IPS DF 6.9 (cell line): ENCODE measurements at regions not wholly inside any gene's neighbourhood (a gene's known extent, or its start where the extent isn't known, plus 50 kb on each side); places are given as distances from the start of the nearest gene placed in this dataset.

ENCODE experiments used
- DNase-seq: peaks from one replicate; pipeline ENCODE4 v3.0.0-alpha.2; 2013; ENCODE audit warnings: low read depth, low spot score
- H3K27ac ChIP-seq: one replicate; pipeline ENCODE4 v1.5.1; 2013; ENCODE audit warnings: low read length, control low read depth
- H3K27me3 ChIP-seq: 2 replicates; pipeline ENCODE4 v1.6.1; 2013; ENCODE audit warnings: mild to moderate bottlenecking, low read length; ENCODE audit not compliant: control insufficient read depth, insufficient read depth
- H3K36me3 ChIP-seq: 2 replicates; pipeline ENCODE4 v1.6.1; 2013; ENCODE audit warnings: low read length; ENCODE audit not compliant: control insufficient read depth, insufficient read depth
- H3K4me1 ChIP-seq: 2 replicates; pipeline ENCODE4 v1.6.1; 2013; ENCODE audit warnings: low read length; ENCODE audit not compliant: control insufficient read depth, insufficient read depth
- H3K4me3 ChIP-seq: 2 replicates; pipeline ENCODE4 v1.5.1; 2013; ENCODE audit warnings: mild to moderate bottlenecking, low read length
- H3K9me3 ChIP-seq: 2 replicates; pipeline ENCODE4 v1.6.1; 2013; ENCODE audit warnings: low read length, inconsistent platforms; ENCODE audit not compliant: control insufficient read depth, insufficient read depth
- WGBS: extraction: QIAGEN DNeasy Blood & Tissue Kit; methylation state at CpG from one replicate; pipeline ENCODE4 v1.1.7; 2013; ENCODE audit warnings: mixed read lengths, missing lambda C conversion rate; ENCODE audit not compliant: insufficient read length, insufficient coverage; 5-methylcytosine and 5-hydroxymethylcytosine counted together

- Histone ChIP-seq H3K4me1 (peaks cover 1% of the 10 kb centered on the region; the same call in 1 of the 2 replicates), H3K27ac (no peak overlapping the region), H3K36me3 (no peaks in the 10 kb centered on the region), H3K4me3 (no peak overlapping the region), H3K27me3 (no peaks in the 10 kb centered on the region), H3K9me3 (no peaks in the 10 kb centered on the region)
- DNase-seq, result no peak
- WGBS, result no CpG with 5 or more reads among the region's 12 CpGs
These were observed 206.4 kb downstream of the TBXT start for GRCh38 chr6:165961233-165961632.

DNA sequence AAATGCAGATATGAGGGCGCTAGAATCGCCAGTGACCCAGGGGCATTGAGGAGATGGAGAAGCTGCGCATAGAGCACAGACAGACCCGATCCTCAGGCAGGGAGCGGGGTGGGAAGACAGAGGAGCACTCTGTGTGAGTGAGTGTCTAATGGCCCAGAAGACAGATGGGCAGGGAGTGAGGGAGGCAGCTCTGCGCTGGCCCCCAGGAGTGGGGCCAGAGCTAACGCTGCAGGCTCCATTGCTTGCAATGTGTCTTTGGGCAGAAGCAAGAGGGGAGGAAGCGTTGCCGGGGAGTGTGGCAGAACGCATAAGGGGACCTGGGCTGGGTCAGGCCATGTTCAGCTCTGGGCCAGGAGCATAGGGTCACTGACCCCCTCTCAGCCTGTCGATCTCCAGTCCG lies 207.0 kb downstream of the TBXT start:
- no peaks in the 10 kb centered on the region for H3K27me3 ChIP-seq
- no peaks in the 10 kb centered on the region for H3K9me3 ChIP-seq
- DNase-seq, result no peak
- H3K36me3 ChIP-seq, result no peaks in the 10 kb centered on the region
- H3K27ac ChIP-seq, result no peak overlapping the region
- WGBS, result no CpG with 5 or more reads among the region's 12 CpGs
- no peak overlapping the region for H3K4me3 ChIP-seq
- H3K4me1 ChIP-seq, result peaks cover 1% of the 10 kb centered on the region; the same call in 1 of the 2 replicates

DNA sequence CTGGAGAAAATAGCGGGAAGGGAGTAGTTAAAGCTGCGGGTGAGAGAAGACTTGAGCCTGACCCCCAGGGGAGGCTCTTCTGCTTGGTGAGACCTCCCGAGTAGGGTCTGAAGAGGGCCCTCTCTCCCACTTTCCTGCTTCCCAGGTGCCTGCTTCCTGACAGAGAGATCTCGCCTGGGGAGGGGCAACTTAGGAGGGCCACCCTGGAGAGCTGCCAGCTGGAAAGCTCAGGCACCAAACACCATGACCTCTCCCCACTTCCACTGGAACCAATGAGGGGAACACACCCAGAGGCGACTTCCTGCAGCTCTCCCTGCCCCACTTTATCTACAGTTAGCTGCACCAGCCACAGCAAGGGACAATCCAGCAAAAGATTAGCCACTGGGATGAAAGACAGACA lies 208.0 kb downstream of the TBXT start:
- no peaks in the 10 kb centered on the region for H3K9me3 ChIP-seq
- no peak overlapping the region for H3K27ac ChIP-seq
- H3K27me3 ChIP-seq, result no peaks in the 10 kb centered on the region
- H3K36me3 ChIP-seq, result no peaks in the 10 kb centered on the region
- WGBS, result no CpG with 5 or more reads among the region's 5 CpGs
- H3K4me1 ChIP-seq, result peaks cover 1% of the 10 kb centered on the region; the same call in 1 of the 2 replicates
- H3K4me3 ChIP-seq, result no peak overlapping the region
- DNase-seq, result no peak

DNA sequence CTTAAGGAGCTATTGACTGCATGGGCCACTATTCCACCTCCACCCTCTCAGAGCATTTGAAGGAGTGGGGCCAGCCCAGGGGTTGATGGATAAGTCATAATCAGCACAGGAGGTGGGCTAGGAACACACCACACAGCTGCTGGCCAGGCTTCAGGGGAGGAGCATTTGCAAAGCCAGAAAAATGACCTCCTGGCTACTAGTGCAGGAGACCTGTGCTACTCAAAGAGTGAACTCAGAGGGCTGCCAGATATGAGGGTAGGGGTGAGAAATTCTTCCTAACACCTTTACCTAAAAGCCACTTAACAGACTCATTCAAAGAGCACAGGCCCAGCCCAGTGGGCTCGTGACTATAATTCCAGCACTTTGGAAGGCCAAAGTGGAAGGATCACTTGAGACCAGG lies 210.8 kb downstream of the TBXT start:
- no CpG with 5 or more reads among the region's 1 CpG for WGBS
- Histone ChIP-seq H3K27ac (no peak overlapping the region), H3K4me3 (no peak overlapping the region), H3K27me3 (no peaks in the 10 kb centered on the region), H3K9me3 (no peaks in the 10 kb centered on the region), H3K4me1 (no peaks in the 10 kb centered on the region), H3K36me3 (no peaks in the 10 kb centered on the region)
- DNase-seq, result no peak

- DNase-seq, result no peak
- no peaks in the 10 kb centered on the region for H3K36me3 ChIP-seq
- WGBS, result no CpG with 5 or more reads among the region's 7 CpGs
These were observed 215.1 kb downstream of the TBXT start for GRCh38 chr6:165952514-165952913.

GRCh38 chr6:165950316-165950715 lies 217.3 kb downstream of the TBXT start:
- whole genome bisulfite sequencing, result no CpG with 5 or more reads among the region's 6 CpGs
- no peaks in the 10 kb centered on the region; the same call in 1 of the 2 replicates for H3K27me3 ChIP-seq
- H3K4me1 ChIP-seq, result no peaks in the 10 kb centered on the region
- no peak overlapping the region for H3K27ac ChIP-seq
- H3K9me3 ChIP-seq, result no peaks in the 10 kb centered on the region
- DNase-seq, result no peak
- no peaks in the 10 kb centered on the region for H3K36me3 ChIP-seq
- no peak overlapping the region for H3K4me3 ChIP-seq

More at GRCh38 chr6:165952514-165952913, 215.1 kb downstream of the TBXT start:
- H3K4me1 ChIP-seq, result no peaks in the 10 kb centered on the region
- H3K4me3 ChIP-seq, result no peak overlapping the region
- H3K27me3 ChIP-seq, result no peaks in the 10 kb centered on the region; the same call in 1 of the 2 replicates
- no peak overlapping the region for H3K27ac ChIP-seq
- H3K9me3 ChIP-seq, result no peaks in the 10 kb centered on the region

DNA sequence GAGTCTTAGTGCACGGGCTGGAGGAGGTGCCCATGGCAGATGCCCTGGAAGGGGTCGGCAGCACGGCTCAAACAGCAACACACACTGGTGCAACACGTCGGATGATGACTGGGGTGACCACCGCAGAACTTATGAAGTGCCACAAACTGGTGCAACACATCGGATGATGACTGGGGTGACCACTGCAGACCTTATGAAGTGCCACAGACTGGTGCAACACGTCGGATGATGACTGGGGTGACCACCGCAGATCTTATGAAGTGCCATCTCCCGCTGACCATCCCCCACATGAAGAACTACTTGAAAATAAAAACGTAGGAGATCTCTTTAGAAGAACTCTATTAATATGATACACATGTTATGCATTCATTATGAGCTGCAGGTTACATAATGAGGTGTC lies 218.3 kb downstream of the TBXT start:
- H3K36me3 ChIP-seq, result no peaks in the 10 kb centered on the region
- no peak overlapping the region for H3K27ac ChIP-seq
- H3K27me3 ChIP-seq, result no peaks in the 10 kb centered on the region; the same call in 1 of the 2 replicates
- no peak for DNase-seq
- WGBS, result no CpG with 5 or more reads among the region's 12 CpGs
- H3K4me3 ChIP-seq, result no peak overlapping the region
- H3K9me3 ChIP-seq, result no peaks in the 10 kb centered on the region
- H3K4me1 ChIP-seq, result no peaks in the 10 kb centered on the region

GRCh38 chr6:165944002-165944466 lies 223.6 kb downstream of the TBXT start:
- Histone ChIP-seq H3K27ac (no peak overlapping the region), H3K9me3 (no peaks in the 10 kb centered on the region), H3K36me3 (no peaks in the 10 kb centered on the region), H3K4me3 (no peak overlapping the region), H3K4me1 (no peaks in the 10 kb centered on the region), H3K27me3 (no peaks in the 10 kb centered on the region; the same call in 1 of the 2 replicates)
- DNase-seq, result no peak
- WGBS, result no CpG with 5 or more reads among the region's 2 CpGs

DNA sequence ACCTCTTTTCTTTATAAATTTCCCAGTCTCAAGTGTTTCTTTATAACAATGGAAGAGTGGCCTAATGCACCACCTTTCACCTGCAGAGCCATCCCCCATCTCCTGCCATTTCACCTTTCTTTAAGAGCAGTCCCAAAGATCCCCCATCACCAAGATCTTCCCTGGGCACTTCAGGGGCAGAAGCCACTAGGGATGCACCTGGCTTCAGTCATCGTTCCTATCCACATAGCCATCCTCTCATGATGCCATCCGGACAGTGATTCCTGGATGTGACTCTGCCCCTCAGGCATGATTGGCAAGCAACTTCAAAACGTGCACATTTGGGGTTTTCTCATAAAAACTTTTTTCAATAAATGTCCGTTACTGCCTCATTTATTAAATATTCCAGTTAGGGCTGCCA lies 225.9 kb downstream of the TBXT start:
- H3K27me3 ChIP-seq, result no peaks in the 10 kb centered on the region
- no peaks in the 10 kb centered on the region for H3K9me3 ChIP-seq
- no peak for DNase-seq
- no peaks in the 10 kb centered on the region for H3K36me3 ChIP-seq
- H3K27ac ChIP-seq, result no peak overlapping the region
- no peak overlapping the region for H3K4me3 ChIP-seq
- WGBS, result no CpG with 5 or more reads among the region's 4 CpGs
- H3K4me1 ChIP-seq, result no peaks in the 10 kb centered on the region

DNA sequence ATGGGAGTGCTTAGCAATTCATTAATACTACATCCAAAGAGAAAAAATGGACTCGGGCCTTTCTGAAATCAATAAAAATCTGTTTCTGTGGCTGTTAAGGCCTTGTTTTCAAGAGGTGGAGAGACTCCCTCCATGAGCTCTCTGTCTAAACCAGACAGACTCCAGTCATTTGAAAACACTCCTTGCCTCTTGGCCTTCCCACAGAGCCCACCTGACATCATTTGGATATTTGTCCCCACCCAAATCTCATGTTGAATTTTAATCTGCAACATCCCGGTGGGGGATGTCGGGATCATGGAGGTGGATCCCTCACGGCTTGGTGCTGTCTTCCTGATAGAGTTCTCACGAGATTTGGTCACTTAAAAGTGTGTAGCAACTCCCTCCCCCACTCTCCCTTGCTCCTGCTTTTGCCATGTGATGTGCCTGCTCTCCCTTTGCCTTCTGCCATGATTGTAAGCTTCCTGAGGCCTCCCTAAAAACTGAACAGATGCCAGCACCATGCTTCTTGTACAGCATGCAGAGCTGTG lies 226.3 kb downstream of the TBXT start:
- no peaks in the 10 kb centered on the region for H3K36me3 ChIP-seq
- H3K27ac ChIP-seq, result no peak overlapping the region
- no peak overlapping the region for H3K4me3 ChIP-seq
- no peaks in the 10 kb centered on the region for H3K27me3 ChIP-seq
- no CpG with 5 or more reads among the region's 5 CpGs for WGBS
- H3K9me3 ChIP-seq, result no peaks in the 10 kb centered on the region
- no peak for DNase-seq
- H3K4me1 ChIP-seq, result no peaks in the 10 kb centered on the region

GRCh38 chr6:165940366-165940765 lies 227.3 kb downstream of the TBXT start:
- no peaks in the 10 kb centered on the region for H3K36me3 ChIP-seq
- no peaks in the 10 kb centered on the region for H3K4me1 ChIP-seq
- no peak overlapping the region for H3K4me3 ChIP-seq
- WGBS, result no CpG with 5 or more reads among the region's 26 CpGs
- DNase-seq, result no peak
- H3K27ac ChIP-seq, result no peak overlapping the region
- no peaks in the 10 kb centered on the region for H3K9me3 ChIP-seq
- H3K27me3 ChIP-seq, result no peaks in the 10 kb centered on the region
